ENCODE measurements at regions not wholly inside any gene's neighbourhood (a gene's known extent, or its start where the extent isn't known, plus 50 kb on each side); places are given as distances from the start of the nearest gene placed in this dataset.

DNA sequence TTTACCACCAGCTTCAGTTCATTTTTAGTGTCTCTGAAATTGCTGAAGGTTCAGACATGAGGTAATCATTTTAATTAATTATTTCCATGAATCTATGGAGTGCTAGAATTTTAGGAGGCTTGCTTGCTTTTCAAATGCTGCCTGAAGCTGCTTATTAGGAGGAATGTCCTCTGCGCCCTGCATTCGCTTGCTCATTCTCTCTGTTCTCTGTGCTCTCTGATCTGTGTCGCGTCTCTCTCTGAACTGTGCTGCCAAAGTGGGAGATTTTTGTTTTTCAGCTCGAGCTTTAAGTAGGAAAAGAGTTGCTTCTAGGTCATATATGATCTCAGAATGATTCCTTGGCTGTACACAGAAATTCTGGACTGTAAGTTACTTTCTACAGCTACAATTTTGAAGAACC, 101.7 kb upstream of the PRR16 start:
- FAIRE-seq, result no peak

DNA sequence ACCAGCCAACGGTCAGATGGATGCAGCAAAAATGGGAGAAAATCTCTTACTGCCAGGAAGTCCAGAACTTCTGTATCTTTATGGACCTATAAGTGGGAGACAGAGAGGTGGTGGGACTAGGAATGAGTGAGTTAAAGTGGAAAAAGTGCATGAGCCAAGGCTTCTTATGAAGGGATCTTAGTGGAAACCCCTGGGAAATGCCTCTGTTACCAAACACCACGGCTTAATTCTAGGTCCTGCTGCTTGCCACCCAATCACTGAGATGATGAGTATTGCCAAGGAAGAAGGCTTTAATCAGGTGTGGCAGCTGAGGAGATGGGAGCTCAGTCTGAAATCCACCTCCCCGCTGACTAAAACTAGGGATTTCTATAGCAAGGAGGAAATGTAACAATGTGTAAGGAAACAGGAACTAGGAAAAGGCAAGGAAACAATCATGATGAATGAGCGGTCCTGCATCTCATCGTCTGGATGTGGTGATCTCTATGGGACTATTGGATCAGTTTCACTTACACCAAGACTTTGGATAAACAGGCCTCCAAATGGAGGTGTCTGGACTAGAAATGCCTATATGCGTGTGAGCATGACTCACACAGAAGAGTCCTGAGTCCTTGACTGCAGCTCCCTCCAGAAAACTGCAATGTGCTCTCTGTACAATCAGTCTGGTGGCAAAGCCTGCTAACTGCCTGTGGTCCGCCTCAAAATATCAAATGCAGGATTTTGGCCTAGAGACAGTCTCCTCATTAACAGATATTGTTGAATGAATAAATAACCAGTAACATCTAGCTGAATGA, 98.2 kb upstream of the PRR16 start:
- FAIRE-seq, result no peak

- FAIRE-seq, result no peak
Measured at GRCh38 chr5:120367896-120368634, 96.0 kb upstream of the PRR16 start.

- no peak for FAIRE-seq
Measured at GRCh38 chr5:120368923-120369715, 95.0 kb upstream of the PRR16 start.

GRCh38 chr5:120372899-120373298, 91.2 kb upstream of the PRR16 start:
- no peak for FAIRE-seq

GRCh38 chr5:120375248-120375647, 88.9 kb upstream of the PRR16 start:
- FAIRE-seq, result no peak

DNA sequence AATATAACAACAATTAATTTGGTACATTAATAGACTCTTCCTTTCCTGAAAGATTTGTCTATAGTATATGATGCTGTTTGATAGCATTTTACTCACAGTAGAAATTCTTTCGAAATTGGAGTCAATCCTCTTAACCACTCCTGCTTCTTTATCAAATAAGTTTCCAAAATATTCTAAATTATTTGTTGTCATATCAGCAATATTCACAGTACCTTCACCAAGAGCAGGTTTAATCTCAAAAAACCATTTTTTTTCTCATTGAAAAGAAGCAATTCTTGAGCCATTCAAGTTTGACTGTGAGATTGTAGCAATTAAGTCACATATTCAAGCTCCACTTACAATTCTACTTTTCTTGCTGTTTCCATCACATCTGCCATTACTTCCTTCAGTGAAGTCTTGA, 83.5 kb upstream of the PRR16 start:
- no peak for FAIRE-seq

DNA sequence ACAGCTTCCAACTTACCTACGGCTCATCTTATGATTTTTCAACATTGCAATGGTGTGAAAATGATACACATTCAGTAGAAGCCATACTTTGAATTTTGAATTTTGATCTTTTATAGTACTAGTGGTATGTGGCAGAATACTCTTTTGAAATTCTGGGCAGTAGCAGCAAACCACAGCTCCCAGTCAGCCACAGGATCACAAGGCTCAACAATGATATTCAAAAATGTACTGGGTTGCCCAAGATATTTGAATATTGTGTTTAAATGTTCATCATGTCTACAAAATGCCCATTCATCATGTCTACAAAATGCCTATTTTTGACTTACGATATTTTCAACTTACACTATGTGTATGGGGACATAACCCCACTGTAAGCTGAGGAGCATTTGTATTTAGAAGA, 81.3 kb upstream of the PRR16 start:
- FAIRE-seq, result no peak

GRCh38 chr5:120386981-120387380, 77.1 kb upstream of the PRR16 start:
- no peak for FAIRE-seq

GRCh38 chr5:120388016-120388781, 75.9 kb upstream of the PRR16 start:
- FAIRE-seq, result no peak

GRCh38 chr5:120394259-120394658, 69.8 kb upstream of the PRR16 start:
- FAIRE-seq, result no peak

DNA sequence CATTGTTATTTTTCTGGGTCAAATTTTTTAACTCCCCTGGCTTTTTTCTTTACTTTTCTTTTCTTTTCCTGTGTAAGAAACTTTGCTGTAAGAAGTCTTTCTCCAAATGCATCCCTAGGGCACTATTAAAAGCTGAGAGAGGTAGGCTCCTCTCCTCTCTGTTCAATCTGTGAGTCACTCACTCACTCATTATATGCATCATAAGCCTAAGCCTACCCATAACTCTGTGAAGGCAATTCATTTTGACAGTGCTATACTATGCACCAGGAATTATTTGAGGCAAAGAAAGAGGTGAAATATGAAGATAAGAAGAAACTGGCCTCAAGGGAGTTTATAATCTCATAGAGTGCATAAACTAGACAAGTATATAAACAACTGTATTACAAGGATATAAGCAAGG, 67.9 kb upstream of the PRR16 start:
- FAIRE-seq, result no peak

DNA sequence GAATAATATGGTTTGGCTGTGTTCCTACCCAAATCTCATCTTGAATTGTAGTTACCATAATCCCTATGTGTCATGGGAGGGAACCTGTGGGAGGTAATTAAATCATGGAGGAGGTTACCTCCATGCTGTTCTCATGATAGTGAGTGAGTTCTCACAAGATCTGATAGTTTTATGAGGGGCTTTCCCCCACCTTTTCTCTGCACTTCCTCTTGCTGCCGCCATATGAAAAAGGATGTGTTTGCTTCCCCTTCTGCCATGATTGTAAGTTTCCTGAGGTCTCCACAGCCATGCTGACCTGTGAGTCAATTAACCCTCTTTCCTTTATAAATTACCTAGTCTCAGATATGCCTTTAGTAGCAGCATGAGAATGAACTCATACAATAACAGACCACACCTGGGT, 63.7 kb upstream of the PRR16 start:
- FAIRE-seq, result no peak

DNA sequence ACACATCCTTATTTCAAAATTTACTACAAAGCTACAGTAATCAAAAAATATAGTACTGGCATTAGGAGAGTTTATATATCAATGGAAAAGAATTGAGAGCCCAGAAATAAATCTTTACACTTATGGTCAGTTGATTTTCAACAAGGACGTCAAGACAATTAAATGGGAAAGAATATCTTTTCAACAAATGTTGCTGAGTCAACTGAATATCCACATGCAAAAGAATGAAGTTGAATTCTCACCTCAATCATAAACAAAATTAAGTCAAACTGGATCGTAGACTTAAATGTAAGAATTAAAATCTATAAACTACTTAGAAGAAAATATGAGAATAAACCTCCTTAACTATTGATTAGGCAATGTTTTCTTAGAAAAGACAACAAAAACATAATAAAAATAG, 61.5 kb upstream of the PRR16 start:
- no peak for FAIRE-seq

GRCh38 chr5:120405286-120405864, 58.7 kb upstream of the PRR16 start:
- FAIRE-seq, result no peak

DNA sequence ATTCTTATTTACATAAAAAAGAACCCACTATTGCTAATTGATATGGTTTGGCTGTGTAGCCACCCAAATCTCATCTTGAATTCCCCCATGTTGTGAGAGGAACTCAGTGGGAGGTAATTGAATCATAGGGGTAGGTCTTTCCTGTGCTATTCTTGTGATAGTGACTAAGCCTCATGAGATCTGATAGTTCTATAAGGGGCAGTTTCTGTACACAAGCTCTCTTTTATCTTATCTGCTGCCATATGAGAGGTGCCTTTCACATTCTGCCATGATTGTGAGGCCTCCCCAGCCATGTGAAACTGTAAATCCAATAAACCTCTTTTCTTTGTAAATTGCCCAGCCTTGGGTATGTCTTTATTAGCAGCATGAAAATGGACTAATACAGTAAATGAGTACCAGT, 58.2 kb upstream of the PRR16 start:
- FAIRE-seq, result no peak

DNA sequence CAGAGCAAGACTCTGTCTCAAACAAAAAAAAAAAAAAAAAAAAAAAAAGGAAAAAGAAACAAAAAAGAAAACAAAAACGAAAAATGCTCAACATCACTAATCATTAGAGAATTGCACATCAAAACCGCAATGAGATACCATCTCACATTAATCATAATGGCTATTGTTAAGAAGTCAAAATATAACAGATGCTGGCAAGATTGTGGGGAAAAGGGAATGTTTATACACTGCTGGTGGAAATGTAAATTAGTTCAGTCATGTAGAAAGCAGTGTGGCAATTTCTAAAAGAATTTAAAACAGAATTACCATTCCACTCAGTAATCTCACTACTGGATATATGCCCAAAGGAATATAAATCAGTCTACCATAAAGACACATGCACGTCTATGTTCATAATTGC, 50.4 kb upstream of the PRR16 start:
- FAIRE-seq, result no peak

Measured in islet of Langerhans (tissue), 1 donor.